Loucy (cell line): ENCODE measurements at regions not wholly inside any gene's neighbourhood (a gene's known extent, or its start where the extent isn't known, plus 50 kb on each side); places are given as distances from the start of the nearest gene placed in this dataset.

ENCODE experiments used
- EZH2phosphoT487 ChIP-seq: fragments of 200-600 bp; IDR thresholded peaks from 2 replicates; pipeline ENCODE4 v1.6.1; 2018; ENCODE audit warnings: antibody characterized with exemption, mild to moderate bottlenecking, moderate library complexity, borderline replicate concordance
- TF ChIP-seq, protein P1 (sequence below): fragments of 200-600 bp; sonication (generic); conservative IDR thresholded peaks from 2 replicates; pipeline ENCODE4 v1.5.1; 2014; ENCODE audit warnings: mild to moderate bottlenecking, antibody characterized with exemption, low read length

DNA sequence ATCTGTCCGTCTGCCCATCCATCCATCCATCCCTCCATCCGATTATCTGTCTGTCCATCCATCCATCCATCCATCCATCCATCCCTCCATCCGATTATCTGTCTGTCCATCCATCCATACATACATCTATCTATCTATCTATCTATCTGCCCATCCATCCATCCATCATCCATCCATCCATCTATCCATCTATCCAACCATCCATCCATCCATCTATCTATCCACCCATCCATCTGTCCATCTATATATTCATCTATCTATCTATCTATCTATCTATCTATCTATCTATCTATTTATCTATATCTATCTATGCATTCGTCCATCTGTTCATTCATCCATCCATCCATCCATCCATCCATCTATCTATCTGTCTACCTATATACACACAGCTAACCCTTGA lies 471.1 kb upstream of the ZNF507 start:
- TF ChIP-seq, protein P1, sequence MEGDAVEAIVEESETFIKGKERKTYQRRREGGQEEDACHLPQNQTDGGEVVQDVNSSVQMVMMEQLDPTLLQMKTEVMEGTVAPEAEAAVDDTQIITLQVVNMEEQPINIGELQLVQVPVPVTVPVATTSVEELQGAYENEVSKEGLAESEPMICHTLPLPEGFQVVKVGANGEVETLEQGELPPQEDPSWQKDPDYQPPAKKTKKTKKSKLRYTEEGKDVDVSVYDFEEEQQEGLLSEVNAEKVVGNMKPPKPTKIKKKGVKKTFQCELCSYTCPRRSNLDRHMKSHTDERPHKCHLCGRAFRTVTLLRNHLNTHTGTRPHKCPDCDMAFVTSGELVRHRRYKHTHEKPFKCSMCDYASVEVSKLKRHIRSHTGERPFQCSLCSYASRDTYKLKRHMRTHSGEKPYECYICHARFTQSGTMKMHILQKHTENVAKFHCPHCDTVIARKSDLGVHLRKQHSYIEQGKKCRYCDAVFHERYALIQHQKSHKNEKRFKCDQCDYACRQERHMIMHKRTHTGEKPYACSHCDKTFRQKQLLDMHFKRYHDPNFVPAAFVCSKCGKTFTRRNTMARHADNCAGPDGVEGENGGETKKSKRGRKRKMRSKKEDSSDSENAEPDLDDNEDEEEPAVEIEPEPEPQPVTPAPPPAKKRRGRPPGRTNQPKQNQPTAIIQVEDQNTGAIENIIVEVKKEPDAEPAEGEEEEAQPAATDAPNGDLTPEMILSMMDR: no peak
- no peak for TF ChIP-seq EZH2phosphoT487
